ENCODE measurements at regions not wholly inside any gene's neighbourhood (a gene's known extent, or its start where the extent isn't known, plus 50 kb on each side); places are given as distances from the start of the nearest gene placed in this dataset.

DNA sequence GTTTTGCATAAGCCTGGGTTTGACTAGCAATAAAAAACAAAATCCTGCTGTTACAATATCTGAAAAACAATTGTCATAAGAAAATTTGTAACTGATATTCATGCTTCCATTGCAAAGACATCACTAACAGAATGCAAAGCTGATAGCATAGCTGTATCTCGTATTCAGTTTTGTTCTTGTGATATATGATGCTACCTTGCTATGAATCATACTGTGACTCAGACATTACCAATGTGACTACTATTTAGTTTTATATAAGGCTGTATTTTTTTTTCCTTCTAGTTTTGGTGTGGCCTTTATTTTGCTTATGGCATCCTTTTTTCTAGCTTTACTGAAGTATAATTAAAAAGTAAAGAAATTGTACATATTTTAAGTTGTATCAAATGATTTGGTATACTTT lies 1381.8 kb downstream of the MRPL39 start:
- DNase-seq (ENCODE audit: low read depth in 2 of 2): no peak

DNA sequence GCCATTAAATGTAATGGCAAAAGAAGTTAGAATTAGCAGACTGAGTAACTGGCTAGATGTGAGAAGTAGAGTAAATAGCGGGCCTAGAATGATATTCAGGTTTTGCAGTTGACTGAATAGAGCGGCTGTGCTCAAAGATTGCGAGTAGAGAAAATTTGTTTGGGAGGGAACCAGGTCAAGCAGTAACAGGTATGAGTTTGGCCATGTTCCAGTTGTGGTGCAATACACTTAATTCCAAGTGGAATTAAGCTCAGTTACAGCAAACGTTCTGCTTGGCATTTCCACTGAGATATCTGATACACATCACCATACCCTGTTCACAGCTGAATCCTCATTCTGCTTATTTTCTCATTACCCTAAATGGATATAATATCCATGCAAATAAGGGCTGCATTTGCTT lies 1382.9 kb downstream of the MRPL39 start:
- DNase-seq (ENCODE audit: low read depth in 2 of 2): no peak

- DNase-seq (ENCODE audit: low read depth in 2 of 2): no peak
Observed at GRCh38 chr21:24223624-24224023, 1383.7 kb downstream of the MRPL39 start.

GRCh38 chr21:24222676-24223075 lies 1384.6 kb downstream of the MRPL39 start:
- DNase-seq (ENCODE audit: low read depth in 2 of 2): no peak

- no peak for DNase-seq (ENCODE audit: low read depth in 2 of 2)
Observed at GRCh38 chr21:24220446-24220845, 1386.8 kb downstream of the MRPL39 start.

- no peak for DNase-seq (ENCODE audit: low read depth in 2 of 2)
Observed at GRCh38 chr21:24217151-24217550, 1390.1 kb downstream of the MRPL39 start.

- DNase-seq (ENCODE audit: low read depth in 2 of 2): no peak
Observed at GRCh38 chr21:24210130-24210529, 1397.2 kb downstream of the MRPL39 start.

GRCh38 chr21:24208562-24209260 lies 1398.6 kb downstream of the MRPL39 start:
- DNase-seq (ENCODE audit: low read depth in 2 of 2): no peak

GRCh38 chr21:24205319-24205718 lies 1402.0 kb downstream of the MRPL39 start:
- no peak for DNase-seq (ENCODE audit: low read depth in 2 of 2)

- DNase-seq (ENCODE audit: low read depth in 2 of 2): no peak
Observed at GRCh38 chr21:24204641-24205040, 1402.6 kb downstream of the MRPL39 start.

- no peak for DNase-seq (ENCODE audit: low read depth in 2 of 2)
Observed at GRCh38 chr21:24200052-24200451, 1407.2 kb downstream of the MRPL39 start.

- DNase-seq (ENCODE audit: low read depth in 2 of 2): no peak
Observed at GRCh38 chr21:24197923-24198322, 1409.4 kb downstream of the MRPL39 start.

DNA sequence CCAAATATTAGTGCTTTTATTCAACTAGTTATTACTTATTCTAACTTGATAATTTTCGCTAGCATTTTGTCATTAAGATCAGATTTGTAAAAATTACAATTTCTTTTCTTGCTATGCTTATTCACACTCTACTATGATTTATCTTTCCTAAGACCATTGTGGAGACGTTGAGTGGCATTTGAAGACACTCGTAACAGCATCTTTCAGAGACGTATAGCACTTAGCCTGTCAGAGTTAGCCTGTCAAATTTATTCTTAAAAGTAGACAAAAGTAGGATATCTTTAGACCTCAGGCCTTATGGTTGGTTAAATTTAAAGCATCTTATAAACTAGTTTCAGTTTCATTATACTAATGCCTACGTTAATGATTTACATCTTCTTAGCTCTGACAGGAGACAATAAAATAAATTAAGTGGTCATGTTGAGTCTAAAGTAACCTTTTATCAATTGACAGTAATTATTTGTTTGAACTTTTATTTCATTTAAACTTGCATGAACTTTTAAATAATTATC lies 1410.1 kb downstream of the MRPL39 start:
- DNase-seq (ENCODE audit: low read depth in 2 of 2): no peak

- no peak for DNase-seq (ENCODE audit: low read depth in 2 of 2)
Observed at GRCh38 chr21:24188506-24188905, 1418.8 kb downstream of the MRPL39 start.

- no peak for DNase-seq (ENCODE audit: low read depth in 2 of 2)
Observed at GRCh38 chr21:24183077-24183476, 1424.2 kb downstream of the MRPL39 start.

GRCh38 chr21:24179110-24179509 lies 1428.2 kb downstream of the MRPL39 start:
- no peak for DNase-seq (ENCODE audit: low read depth in 2 of 2)

GRCh38 chr21:24175106-24175505 lies 1432.2 kb downstream of the MRPL39 start:
- DNase-seq (ENCODE audit: low read depth in 2 of 2): no peak

DNA sequence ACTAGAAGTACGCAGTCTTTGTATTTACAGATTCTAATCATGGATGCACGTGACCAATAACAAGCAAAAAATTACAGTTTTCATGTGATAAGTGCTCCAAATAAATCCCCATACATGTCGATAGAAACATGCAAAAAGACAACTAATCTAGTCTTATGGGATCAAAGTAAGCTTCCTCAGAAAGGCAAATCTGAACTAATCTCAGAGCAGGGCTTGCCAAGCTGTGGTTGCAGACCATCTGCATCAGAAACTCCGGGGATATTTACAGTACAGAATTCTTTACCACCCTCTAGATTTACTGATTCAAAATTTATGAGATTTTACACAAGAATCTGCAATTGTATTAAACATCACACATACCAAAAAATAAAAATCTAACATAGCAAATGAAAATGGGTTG lies 1435.5 kb downstream of the MRPL39 start:
- no peak for DNase-seq (ENCODE audit: low read depth in 2 of 2)

- DNase-seq (ENCODE audit: low read depth in 2 of 2): no peak
Observed at GRCh38 chr21:24163539-24163938, 1443.7 kb downstream of the MRPL39 start.

DNA sequence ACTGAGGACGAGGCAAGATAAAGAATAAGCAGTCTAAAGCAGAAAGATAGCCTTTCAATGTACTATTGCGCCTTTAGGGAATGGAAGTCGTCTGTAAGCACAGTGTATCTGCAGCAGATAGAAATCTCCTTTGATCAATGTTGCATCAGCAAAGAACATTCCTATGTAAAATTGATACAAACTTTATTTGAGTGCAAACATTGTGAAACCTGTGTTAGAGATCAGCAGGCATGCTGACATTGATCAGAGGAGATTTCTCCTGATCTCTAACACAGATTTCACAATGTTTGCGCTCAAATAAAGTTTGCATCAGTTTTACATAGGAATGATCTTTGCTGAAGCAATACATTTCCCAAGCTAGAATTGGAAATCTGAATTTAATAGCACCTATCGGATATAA lies 1446.8 kb downstream of the MRPL39 start:
- DNase-seq (ENCODE audit: low read depth in 2 of 2): no peak

- no peak for DNase-seq (ENCODE audit: low read depth in 2 of 2)
Observed at GRCh38 chr21:24153137-24153536, 1454.1 kb downstream of the MRPL39 start.

DNA sequence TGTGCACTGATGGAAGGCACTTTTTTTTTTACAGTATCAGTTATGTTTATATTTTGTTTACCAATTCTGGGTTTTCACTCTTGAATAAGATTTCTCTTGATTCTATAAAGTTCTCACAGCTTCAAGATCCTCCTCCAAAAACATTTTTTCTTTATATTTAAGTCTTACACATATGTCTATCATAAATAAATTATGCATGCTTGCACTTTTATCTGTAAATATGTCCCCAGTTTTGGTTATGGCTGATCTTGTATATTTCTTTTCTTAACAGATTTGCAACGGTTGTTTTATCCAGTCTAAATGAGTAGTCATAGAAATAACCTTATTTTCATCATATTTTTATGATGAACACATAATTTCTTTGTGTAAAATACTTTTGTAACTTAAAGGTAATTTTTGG lies 1456.5 kb downstream of the MRPL39 start:
- DNase-seq (ENCODE audit: low read depth in 2 of 2): no peak

- no peak for DNase-seq (ENCODE audit: low read depth in 2 of 2)
Observed at GRCh38 chr21:24148461-24148860, 1458.8 kb downstream of the MRPL39 start.

- DNase-seq (ENCODE audit: low read depth in 2 of 2): no peak
Observed at GRCh38 chr21:24147674-24148073, 1459.6 kb downstream of the MRPL39 start.

All from stimulated activated CD4-positive, alpha-beta T cell treated with anti-CD3 and anti-CD28 coated beads, Interleukin-12 subunit alpha, Interleukin-12 subunit beta, amount 100 ng/mL, for 24 hours (primary cell).